GM12891 (cell line): ENCODE measurements at regions not wholly inside any gene's neighbourhood (a gene's known extent, or its start where the extent isn't known, plus 50 kb on each side); places are given as distances from the start of the nearest gene placed in this dataset.

Experiments used
- PAX5 ChIP-seq: IDR thresholded peaks from 2 replicates; pipeline ENCODE4 v1.6.1; 2011; ENCODE audit warnings: low read length, moderate library complexity, mild to moderate bottlenecking; ENCODE audit not compliant: insufficient read depth, severe bottlenecking
- POLR2A ChIP-seq: IDR thresholded peaks from 2 replicates; pipeline ENCODE4 v1.6.1; 2011; ENCODE audit warnings: low read depth, low read length, control low read depth
- POLR2AphosphoS5 ChIP-seq: IDR thresholded peaks from 2 replicates; pipeline ENCODE4 v1.6.1; 2011; ENCODE audit warnings: low read depth, low read length, control low read depth
- POU2F2 ChIP-seq: IDR thresholded peaks from 2 replicates; pipeline ENCODE4 v1.6.1; 2011; ENCODE audit warnings: low read depth, mild to moderate bottlenecking, control low read depth, low read length, moderate library complexity
- SPI1 ChIP-seq: IDR thresholded peaks from 2 replicates; pipeline ENCODE4 v1.6.1; 2011; ENCODE audit warnings: low read depth, low read length, control low read depth
- TAF1 ChIP-seq: IDR thresholded peaks from 2 replicates; pipeline ENCODE4 v1.6.1; 2011; ENCODE audit warnings: low read depth, low read length, control low read depth

GRCh38 chr4:181969151-181969550 lies 274.1 kb upstream of the TENM3 start:
- TF ChIP-seq POLR2AphosphoS5 = no peak
- TF ChIP-seq POLR2A = no peak
- no peak for TF ChIP-seq TAF1
- TF ChIP-seq PAX5 = no peak
- no peak for TF ChIP-seq SPI1
- no peak for TF ChIP-seq POU2F2
